Spleen (tissue), 11 donors: ENCODE measurements at regions not wholly inside any gene's neighbourhood (a gene's known extent, or its start where the extent isn't known, plus 50 kb on each side); places are given as distances from the start of the nearest gene placed in this dataset.

Source experiments
- DNase-seq: peaks from one replicate; pipeline ENCODE4 v3.0.0-alpha.2; 2020
- H3K27ac ChIP-seq, 8 donors: fragments of 200-600 bp; sonication (generic) in 7 of 8; 1 replicate in 4 of 8; 2 replicates in 4 of 8; pipeline versions ENCODE4 v1.5.0 to v1.8.0; 2016 to 2021; ENCODE audit warnings: inconsistent platforms in 4 of 8, mild to moderate bottlenecking in 4 of 8, moderate library complexity in 1 of 8
- H3K27me3 ChIP-seq, 7 donors: fragments of 200-600 bp; sonication (generic) in 6 of 7; replicated peaks in 1 of 7; 1 replicate in 4 of 7; 2 replicates in 3 of 7; pipeline versions ENCODE4 v1.5.0 to v1.8.0; 2016 to 2021; ENCODE audit warnings: inconsistent platforms in 3 of 7, mild to moderate bottlenecking in 1 of 7
- H3K36me3 ChIP-seq, 6 donors: fragments of 200-600 bp; sonication (generic) in 5 of 6; 1 replicate in 4 of 6; 2 replicates in 2 of 6; pipeline versions ENCODE4 v1.5.0 to v1.8.0; 2016 to 2021; ENCODE audit warnings: inconsistent platforms in 2 of 6
- H3K4me1 ChIP-seq, 6 donors: fragments of 200-600 bp; sonication (generic) in 5 of 6; 1 replicate in 3 of 6; 2 replicates in 3 of 6; pipeline versions ENCODE4 v1.5.0 to v1.8.0; 2016 to 2021; ENCODE audit warnings: inconsistent platforms in 3 of 6
- H3K4me3 ChIP-seq, 8 donors: fragments of 200-600 bp; sonication (generic) in 7 of 8; 1 replicate in 4 of 8; 2 replicates in 4 of 8; pipeline versions ENCODE4 v1.5.0 to v1.8.0; 2016 to 2021; ENCODE audit warnings: inconsistent platforms in 4 of 8, mild to moderate bottlenecking in 4 of 8, moderate library complexity in 2 of 8
- H3K9me3 ChIP-seq, 8 donors: fragments of 200-600 bp; sonication (generic) in 7 of 8; 1 replicate in 4 of 8; 2 replicates in 4 of 8; pipeline versions ENCODE4 v1.5.0 to v1.8.0; 2016 to 2021; ENCODE audit warnings: inconsistent platforms in 4 of 8
- POLR2A ChIP-seq, 3 donors: fragments of 450-650 bp; IDR thresholded peaks; one replicate each; pipeline ENCODE4 v1.5.1; 2017; ENCODE audit warnings: antibody characterized with exemption in 3 of 3, mild to moderate bottlenecking in 1 of 3
- POLR2AphosphoS5 ChIP-seq, 3 donors: sonication (generic); formaldehyde crosslinking; IDR thresholded peaks; one replicate each; pipeline ENCODE4 v1.5.1; 2017; ENCODE audit warnings: antibody characterized with exemption in 3 of 3
- WGBS, 5 donors: extraction: QIAGEN DNeasy Blood & Tissue Kit in 3 of 5; methylation state at CpG; one replicate each; pipeline versions ENCODE4 v1.1.5 to v1.1.7; 2013 to 2018; 5-methylcytosine and 5-hydroxymethylcytosine counted together
- intact Hi-C: fragments of 100-400 bp; cut with DNase I; formaldehyde crosslinking; loops from one replicate; pipeline ENCODE4 v1.15.0; 2023; ENCODE audit warnings: low total_unique reads
- TF ChIP-seq, protein P1 (sequence below), 11 experiments: fragments of 200-600 bp in 7 of 11; fragments of 450-650 bp in 4 of 11; sonication (generic) in 4 of 11; IDR thresholded peaks in 8 of 11; conservative IDR thresholded peaks in 3 of 11; 1 replicate in 7 of 11; 2 replicates in 4 of 11; pipeline versions ENCODE4 v1.4.0 to v1.8.0; 2016 to 2021; ENCODE audit warnings: antibody characterized with exemption in 11 of 11, inconsistent platforms in 4 of 11, mild to moderate bottlenecking in 1 of 11
- donor health status: healthy with polysubstance abuse.
- donor health status: DM: no; HTN: no; CAD: no; lungs with moderate emphysema.
- donor health status: DM: no; HTN: no; CAD: no.
- donor health status: Bipolar disorder and iron deficiency.
- donor health status: healthy.
- donor health status: DM: no; HTN: no; CAD: no.
- donor health status: DM: yes; HTN: yes; CAD: no.

DNA sequence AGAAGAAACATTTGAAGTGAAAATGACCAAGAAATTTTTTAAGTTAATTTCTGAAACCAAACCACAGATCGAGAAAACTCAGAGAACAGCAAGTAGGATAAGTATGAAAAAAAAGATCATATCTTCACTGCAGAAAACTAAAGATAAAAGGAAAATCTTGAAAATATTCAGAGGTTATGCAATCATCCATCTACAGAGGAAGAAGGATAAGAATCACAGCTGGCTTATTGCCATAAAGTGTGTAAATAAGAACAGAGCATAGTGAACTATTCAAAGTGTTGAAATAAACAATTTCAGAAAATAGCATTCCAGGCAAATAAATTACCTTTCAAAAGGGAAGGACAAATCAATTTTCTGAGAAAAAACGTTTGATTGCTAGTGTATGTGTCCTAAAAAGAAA is 1191.7 kb upstream of the CDH6 start:
- Histone ChIP-seq H3K36me3 (no peaks in the 10 kb centered on the region), H3K4me1 (no peaks in the 10 kb centered on the region), H3K9me3 (peaks cover 0 to 50% (median 9%) of the 10 kb centered on the region in 8 donors), H3K27me3 (no peaks in the 10 kb centered on the region), H3K4me3 (no peak overlapping the region), H3K27ac (no peak overlapping the region)
- TF ChIP-seq POLR2AphosphoS5 (IDR thresholded peaks at IDR 0.05), result no peak
- no peak for TF ChIP-seq POLR2A (IDR thresholded peaks at IDR 0.05)
- TF ChIP-seq, protein P1, sequence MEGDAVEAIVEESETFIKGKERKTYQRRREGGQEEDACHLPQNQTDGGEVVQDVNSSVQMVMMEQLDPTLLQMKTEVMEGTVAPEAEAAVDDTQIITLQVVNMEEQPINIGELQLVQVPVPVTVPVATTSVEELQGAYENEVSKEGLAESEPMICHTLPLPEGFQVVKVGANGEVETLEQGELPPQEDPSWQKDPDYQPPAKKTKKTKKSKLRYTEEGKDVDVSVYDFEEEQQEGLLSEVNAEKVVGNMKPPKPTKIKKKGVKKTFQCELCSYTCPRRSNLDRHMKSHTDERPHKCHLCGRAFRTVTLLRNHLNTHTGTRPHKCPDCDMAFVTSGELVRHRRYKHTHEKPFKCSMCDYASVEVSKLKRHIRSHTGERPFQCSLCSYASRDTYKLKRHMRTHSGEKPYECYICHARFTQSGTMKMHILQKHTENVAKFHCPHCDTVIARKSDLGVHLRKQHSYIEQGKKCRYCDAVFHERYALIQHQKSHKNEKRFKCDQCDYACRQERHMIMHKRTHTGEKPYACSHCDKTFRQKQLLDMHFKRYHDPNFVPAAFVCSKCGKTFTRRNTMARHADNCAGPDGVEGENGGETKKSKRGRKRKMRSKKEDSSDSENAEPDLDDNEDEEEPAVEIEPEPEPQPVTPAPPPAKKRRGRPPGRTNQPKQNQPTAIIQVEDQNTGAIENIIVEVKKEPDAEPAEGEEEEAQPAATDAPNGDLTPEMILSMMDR (IDR thresholded peaks at IDR 0.05 in 8 of 11, conservative IDR thresholded peaks at IDR 0.05 in 3 of 11), result no peak
- intact Hi-C loops, result no loop called here
- no peak for DNase-seq
- WGBS, 5 donors, result 51 to 70% (median 52%) methylated on average over 2 of the region's 2 CpGs

DNA sequence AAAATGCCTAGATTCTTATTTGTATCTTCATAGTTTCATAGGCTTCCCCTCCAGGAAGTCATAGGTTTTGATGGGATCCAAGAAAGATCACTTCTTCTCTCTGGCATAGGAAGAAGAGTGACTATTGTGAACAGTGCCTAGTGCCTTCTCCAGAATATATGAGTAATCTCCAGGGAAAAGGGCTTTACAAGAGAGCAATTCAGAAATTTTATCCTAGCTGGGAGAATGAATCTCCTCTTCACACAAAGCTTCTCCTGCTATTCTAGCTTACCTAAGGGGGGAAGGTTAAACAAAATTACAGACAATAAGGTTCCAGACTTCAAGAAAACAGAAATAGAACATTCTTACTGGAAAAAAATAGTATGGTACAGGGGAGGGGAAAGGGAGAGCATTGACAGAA is 1193.3 kb upstream of the CDH6 start:
- no peaks in the 10 kb centered on the region for H3K27me3 ChIP-seq
- peaks cover 0 to 34% (median 5%) of the 10 kb centered on the region in 8 donors for H3K9me3 ChIP-seq
- TF ChIP-seq POLR2AphosphoS5 (IDR thresholded peaks at IDR 0.05) (no peak), POLR2A (IDR thresholded peaks at IDR 0.05) (no peak)
- TF ChIP-seq, protein P1 (IDR thresholded peaks at IDR 0.05 in 8 of 11, conservative IDR thresholded peaks at IDR 0.05 in 3 of 11), result no peak
- intact Hi-C loops, result no loop called here
- no peaks in the 10 kb centered on the region for H3K36me3 ChIP-seq
- DNase-seq, result no peak
- no peak overlapping the region for H3K4me3 ChIP-seq
- H3K4me1 ChIP-seq, result no peaks in the 10 kb centered on the region
- H3K27ac ChIP-seq, result no peak overlapping the region

DNA sequence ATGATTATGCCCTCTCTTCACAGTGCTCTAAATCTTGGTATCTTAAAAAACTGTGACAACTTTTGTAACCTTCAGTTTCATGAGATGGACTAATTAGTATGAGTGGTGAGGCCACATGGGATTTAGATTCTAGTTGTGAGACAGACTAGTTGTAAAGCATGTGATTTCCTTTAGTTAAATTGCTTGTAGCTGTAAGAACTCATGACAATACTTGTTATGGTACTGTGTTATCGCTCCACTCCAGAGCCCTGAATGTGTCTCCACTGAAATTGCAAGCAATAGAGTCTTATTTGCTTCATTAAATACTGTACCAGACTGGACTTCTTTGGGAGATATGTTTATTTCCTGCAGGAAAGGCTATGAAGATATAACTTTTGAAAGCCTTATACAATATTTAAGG is 1198.3 kb upstream of the CDH6 start:
- 78 to 100% (median 82%) methylated on average over 1 of the region's 1 CpG for WGBS, 5 donors
- no peaks in the 10 kb centered on the region for H3K4me1 ChIP-seq
- no peak for DNase-seq
- no peak overlapping the region for H3K27ac ChIP-seq
- H3K36me3 ChIP-seq, result no peaks in the 10 kb centered on the region
- no peak for TF ChIP-seq POLR2AphosphoS5 (IDR thresholded peaks at IDR 0.05)
- no peak for TF ChIP-seq POLR2A (IDR thresholded peaks at IDR 0.05)
- TF ChIP-seq, protein P1 (IDR thresholded peaks at IDR 0.05 in 8 of 11, conservative IDR thresholded peaks at IDR 0.05 in 3 of 11), result no peak
- H3K9me3 ChIP-seq, result peaks cover 0 to 11% (median 2%) of the 10 kb centered on the region in 8 donors
- no peak overlapping the region for H3K4me3 ChIP-seq
- intact Hi-C loops, result no loop called here
- H3K27me3 ChIP-seq, result no peaks in the 10 kb centered on the region

DNA sequence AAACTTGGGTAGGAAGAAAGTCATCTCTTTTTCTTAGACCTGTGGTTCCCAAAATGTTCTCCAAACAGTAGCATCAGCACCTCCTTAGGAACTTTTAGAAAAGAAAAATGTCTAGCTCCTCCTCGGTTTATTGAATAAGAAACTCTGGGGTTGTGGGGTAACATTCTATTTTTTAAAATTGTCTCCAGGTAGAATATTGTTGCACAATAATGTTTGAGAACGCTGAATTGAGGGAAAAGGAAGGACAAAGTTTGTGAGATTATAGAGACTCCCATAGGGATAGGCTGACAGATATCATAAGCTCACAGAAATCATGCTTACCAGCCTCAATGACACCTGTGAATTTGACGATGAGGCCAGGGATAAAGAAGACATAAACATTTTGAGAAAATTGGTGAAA is 1199.0 kb upstream of the CDH6 start:
- 41 to 55% (median 51%) methylated on average over 3 of the region's 3 CpGs for WGBS, 5 donors
- H3K36me3 ChIP-seq, result no peaks in the 10 kb centered on the region
- TF ChIP-seq, protein P1 (IDR thresholded peaks at IDR 0.05 in 8 of 11, conservative IDR thresholded peaks at IDR 0.05 in 3 of 11), result no peak
- TF ChIP-seq POLR2AphosphoS5 (IDR thresholded peaks at IDR 0.05), result no peak
- TF ChIP-seq POLR2A (IDR thresholded peaks at IDR 0.05), result no peak
- H3K4me1 ChIP-seq, result no peaks in the 10 kb centered on the region
- H3K27ac ChIP-seq, result no peak overlapping the region
- DNase-seq, result no peak
- H3K27me3 ChIP-seq, result no peaks in the 10 kb centered on the region
- intact Hi-C loops, result no loop called here
- peaks cover 0 to 9% (median 0%) of the 10 kb centered on the region in 8 donors for H3K9me3 ChIP-seq
- no peak overlapping the region for H3K4me3 ChIP-seq
